HEK293T (cell line): ENCODE measurements at regions not wholly inside any gene's neighbourhood (a gene's known extent, or its start where the extent isn't known, plus 50 kb on each side); places are given as distances from the start of the nearest gene placed in this dataset.
"Not testable (repeated sequence)": the region's sequence is repeated elsewhere in the genome, so short reads cannot be mapped to it uniquely, and the experiment has no call there.

Experiments
- CTCF ChIA-PET: fragments of 350-600 bp; formaldehyde crosslinking; extraction: SDS; loops from one replicate; lab custom pipeline; 2021; ENCODE audit warnings: antibody characterized with exemption, inconsistent platforms; lab: Yijun Ruan, JAX
- POLR2A ChIA-PET: fragments of 350-600 bp; formaldehyde crosslinking; extraction: SDS; loops from one replicate; lab custom pipeline; 2020; ENCODE audit warnings: antibody characterized with exemption, inconsistent platforms; lab: Yijun Ruan, JAX
- DNase-seq: peaks from one replicate; pipeline ENCODE4 v3.0.0; 2012; ENCODE audit warnings: mixed read lengths; ENCODE audit errors: extremely low spot score
- ARNT ChIP-seq: fragments of 450-650 bp; IDR thresholded peaks from 2 replicates; pipeline ENCODE4 v1.6.1; 2017; ENCODE audit warnings: mild to moderate bottlenecking
- BHLHE40 ChIP-seq: fragments of 450-650 bp; IDR thresholded peaks from 2 replicates; pipeline ENCODE4 v1.6.1; 2016; ENCODE audit warnings: mild to moderate bottlenecking, moderate library complexity, borderline replicate concordance
- CTBP1 ChIP-seq: fragments of 450-650 bp; IDR thresholded peaks from 2 replicates; pipeline ENCODE4 v1.6.1; 2016; ENCODE audit warnings: borderline replicate concordance
- ELF4 ChIP-seq: fragments of 450-650 bp; IDR thresholded peaks from 2 replicates; pipeline ENCODE4 v1.6.1; 2017; ENCODE audit warnings: antibody characterized with exemption
- FOXA1 ChIP-seq: fragments of 450-650 bp; IDR thresholded peaks from 2 replicates; pipeline ENCODE4 v1.6.1; 2016; ENCODE audit warnings: mild to moderate bottlenecking
- FOXK2 ChIP-seq: fragments of 450-650 bp; IDR thresholded peaks from 2 replicates; pipeline ENCODE4 v1.6.1; 2016; ENCODE audit warnings: mild to moderate bottlenecking
- FOXM1 ChIP-seq: fragments of 450-650 bp; IDR thresholded peaks from 2 replicates; pipeline ENCODE4 v1.6.1; 2017; ENCODE audit warnings: mild to moderate bottlenecking, borderline replicate concordance
- HDGF ChIP-seq: fragments of 450-650 bp; IDR thresholded peaks from 2 replicates; pipeline ENCODE4 v1.6.1; 2017; ENCODE audit warnings: antibody characterized with exemption, borderline replicate concordance
- L3MBTL2 ChIP-seq: fragments of 450-650 bp; conservative IDR thresholded peaks from 2 replicates; pipeline ENCODE4 v1.6.1; 2016; ENCODE audit warnings: mild to moderate bottlenecking
- LEF1 ChIP-seq: fragments of 450-650 bp; IDR thresholded peaks from 2 replicates; pipeline ENCODE4 v1.6.1; 2017; ENCODE audit warnings: mild to moderate bottlenecking, borderline replicate concordance
- NFRKB ChIP-seq: fragments of 450-650 bp; IDR thresholded peaks from 2 replicates; pipeline ENCODE4 v1.6.1; 2016; ENCODE audit warnings: mild to moderate bottlenecking, moderate library complexity
- SP1 ChIP-seq: fragments of 450-650 bp; IDR thresholded peaks from 2 replicates; pipeline ENCODE4 v1.6.1; 2017
- SUZ12 ChIP-seq: fragments of 450-650 bp; IDR thresholded peaks from 2 replicates; pipeline ENCODE4 v1.6.1; 2016; ENCODE audit warnings: mild to moderate bottlenecking
- TARDBP ChIP-seq: fragments of 450-650 bp; IDR thresholded peaks from 2 replicates; pipeline ENCODE4 v1.6.1; 2016
- ZNF384 ChIP-seq: fragments of 450-650 bp; IDR thresholded peaks from 2 replicates; pipeline ENCODE4 v1.6.1; 2016
- TF ChIP-seq, protein P1 (sequence below): fragments of 450-650 bp; IDR thresholded peaks from 2 replicates; pipeline ENCODE4 v1.6.1; 2016

DNA sequence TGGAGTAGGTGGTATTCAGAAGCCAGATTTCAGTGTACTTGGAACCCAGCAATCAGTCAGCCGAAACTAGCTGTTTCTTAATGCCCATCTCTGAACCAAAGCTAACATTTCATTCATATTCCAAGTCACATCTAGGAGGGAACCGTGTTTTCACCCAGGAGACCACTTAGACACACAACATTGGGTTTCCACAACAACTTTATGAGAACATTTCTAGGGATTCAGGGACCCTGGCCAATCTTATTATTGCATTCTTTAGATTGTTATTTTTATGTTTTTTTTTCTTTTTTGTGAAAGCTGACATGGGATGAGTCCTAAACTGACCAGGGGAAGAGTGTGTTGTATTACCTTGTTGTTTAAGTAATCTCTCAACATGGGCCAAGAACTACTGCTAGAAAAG is 72.5 kb upstream of the KIAA0040 start:
- POLR2A ChIA-PET = no interaction called here
- no peak for DNase-seq
- TF ChIP-seq L3MBTL2 = no peak
- no peak for TF ChIP-seq FOXM1
- TF ChIP-seq, protein P1, sequence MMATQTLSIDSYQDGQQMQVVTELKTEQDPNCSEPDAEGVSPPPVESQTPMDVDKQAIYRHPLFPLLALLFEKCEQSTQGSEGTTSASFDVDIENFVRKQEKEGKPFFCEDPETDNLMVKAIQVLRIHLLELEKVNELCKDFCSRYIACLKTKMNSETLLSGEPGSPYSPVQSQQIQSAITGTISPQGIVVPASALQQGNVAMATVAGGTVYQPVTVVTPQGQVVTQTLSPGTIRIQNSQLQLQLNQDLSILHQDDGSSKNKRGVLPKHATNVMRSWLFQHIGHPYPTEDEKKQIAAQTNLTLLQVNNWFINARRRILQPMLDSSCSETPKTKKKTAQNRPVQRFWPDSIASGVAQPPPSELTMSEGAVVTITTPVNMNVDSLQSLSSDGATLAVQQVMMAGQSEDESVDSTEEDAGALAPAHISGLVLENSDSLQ = no peak
- TF ChIP-seq LEF1 = no peak
- TF ChIP-seq ZNF384 = no peak
- no peak for TF ChIP-seq CTBP1
- no peak for TF ChIP-seq ARNT
- no peak for TF ChIP-seq TARDBP
- TF ChIP-seq NFRKB = no peak
- no peak for TF ChIP-seq HDGF
- TF ChIP-seq SP1 = no peak
- TF ChIP-seq FOXA1 = no peak
- no peak for TF ChIP-seq BHLHE40
- no peak for TF ChIP-seq ELF4
- no peak for TF ChIP-seq SUZ12
- no peak for TF ChIP-seq FOXK2
- CTCF ChIA-PET = no interaction called here

DNA sequence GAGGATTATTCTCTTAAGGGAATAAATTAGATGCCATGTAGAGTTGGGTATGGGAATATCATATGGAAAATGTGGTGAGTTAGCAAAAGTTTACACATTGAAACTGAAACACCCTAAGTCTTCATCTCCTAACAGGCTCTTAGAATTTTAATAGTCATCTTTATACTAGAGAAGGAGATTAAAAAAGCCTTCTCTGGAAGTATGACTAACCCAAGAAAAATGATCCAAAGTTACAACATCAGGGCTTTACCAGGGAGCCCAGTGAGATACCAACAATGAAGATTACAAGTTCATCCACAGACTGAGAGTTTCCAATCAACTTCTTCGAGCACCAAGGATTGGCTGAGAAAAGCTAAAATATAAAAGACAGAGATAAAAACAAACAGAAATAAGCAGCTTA is 70.0 kb upstream of the KIAA0040 start:
- POLR2A ChIA-PET = no interaction called here
- CTCF ChIA-PET = no interaction called here
- DNase-seq = no peak
- no peak for TF ChIP-seq FOXA1
- no peak for TF ChIP-seq LEF1
- TF ChIP-seq FOXM1 = no peak
- TF ChIP-seq, protein P1 = no peak
- no peak for TF ChIP-seq TARDBP
- TF ChIP-seq ZNF384 = no peak
- no peak for TF ChIP-seq ARNT
- TF ChIP-seq NFRKB = no peak
- no peak for TF ChIP-seq SUZ12
- no peak for TF ChIP-seq FOXK2
- no peak for TF ChIP-seq L3MBTL2
- no peak for TF ChIP-seq BHLHE40
- no peak for TF ChIP-seq ELF4
- no peak for TF ChIP-seq HDGF
- no peak for TF ChIP-seq SP1
- TF ChIP-seq CTBP1 = no peak

DNA sequence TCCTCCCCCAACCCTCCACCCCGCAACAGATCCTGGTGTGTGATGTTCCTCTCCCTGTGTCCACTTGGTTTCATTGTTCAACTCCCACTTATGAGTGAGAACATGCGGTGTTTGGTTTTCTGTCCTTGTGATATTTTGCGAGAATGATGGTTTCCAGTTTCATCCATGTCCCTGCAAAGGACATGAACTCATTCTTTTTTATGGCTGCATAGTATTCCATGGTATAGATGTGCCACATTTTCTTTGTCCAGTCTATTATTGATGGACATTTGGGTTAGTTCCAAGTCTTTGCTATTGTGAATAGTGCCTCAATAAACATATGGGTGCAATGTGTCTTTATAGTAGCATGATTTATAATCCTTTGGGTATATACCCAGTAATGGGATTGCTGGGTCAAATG is 63.7 kb upstream of the KIAA0040 start:
- DNase-seq, CTCF ChIA-PET, POLR2A ChIA-PET: not testable (repeated sequence)

DNA sequence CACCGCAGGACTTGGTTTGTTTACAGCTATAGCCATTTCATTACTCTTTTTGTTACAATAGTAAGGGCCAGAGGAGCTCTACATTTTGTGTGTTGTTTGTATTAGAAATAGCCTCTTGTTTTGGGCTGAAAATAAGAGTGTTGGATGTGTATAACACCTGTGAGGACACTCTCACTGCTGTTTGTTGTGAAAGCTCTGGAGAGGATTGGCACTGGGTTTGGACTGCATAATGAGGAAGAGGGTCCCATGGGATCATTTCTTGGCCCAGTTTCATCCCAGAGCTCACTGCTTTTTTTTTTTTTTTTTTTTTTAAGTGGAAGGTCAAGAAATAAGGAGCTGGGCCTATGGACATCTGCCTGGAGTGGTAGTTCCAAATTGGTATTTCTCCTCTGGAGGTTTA is 61.6 kb upstream of the KIAA0040 start:
- ChIA-PET CTCF (interaction anchor here (0.6 kb wide), 1 partner anchor 964 kb away, joined by 3 read pairs; no protein-coding TSS in a partner anchor), POLR2A (no interaction called here)
- DNase-seq = no peak

DNA sequence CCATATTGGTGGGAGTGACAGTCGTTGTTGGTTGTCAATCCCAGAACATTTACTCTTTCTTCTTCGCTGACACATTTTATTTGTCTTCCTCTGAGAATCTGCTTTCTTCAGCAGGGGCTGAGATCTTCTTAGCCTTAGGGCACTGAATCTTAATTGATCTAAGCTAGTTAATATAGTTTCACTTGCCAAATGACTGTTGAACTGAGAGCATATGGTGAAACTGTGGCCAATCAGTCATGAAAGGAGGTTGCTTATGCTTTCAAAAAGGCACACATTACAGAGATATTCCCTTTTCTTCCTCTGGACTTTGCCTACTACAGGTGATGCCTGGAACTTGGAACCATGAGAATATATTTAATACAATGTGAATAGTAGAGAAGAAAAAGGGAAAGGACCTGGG is 60.0 kb upstream of the KIAA0040 start:
- ChIA-PET CTCF (no interaction called here), POLR2A (no interaction called here)

More for the DNA sequence above, 61.6 kb upstream of the KIAA0040 start:
- TF ChIP-seq TARDBP = no peak
- no peak for TF ChIP-seq SP1
- TF ChIP-seq ELF4 = no peak
- no peak for TF ChIP-seq CTBP1
- TF ChIP-seq ARNT = no peak
- no peak for TF ChIP-seq LEF1
- TF ChIP-seq, protein P1 = no peak
- no peak for TF ChIP-seq SUZ12
- no peak for TF ChIP-seq FOXA1
- no peak for TF ChIP-seq ZNF384
- no peak for TF ChIP-seq L3MBTL2
- no peak for TF ChIP-seq FOXM1
- no peak for TF ChIP-seq HDGF
- TF ChIP-seq FOXK2 = no peak
- no peak for TF ChIP-seq BHLHE40

More for the DNA sequence above, 60.0 kb upstream of the KIAA0040 start:
- DNase-seq = no peak
- TF ChIP-seq FOXA1 (no peak), FOXK2 (no peak), L3MBTL2 (no peak), SUZ12 (no peak), SP1 (no peak), FOXM1 (no peak), TARDBP (no peak), ELF4 (no peak), LEF1 (no peak), ARNT (no peak), HDGF (no peak), ZNF384 (no peak), NFRKB (no peak), BHLHE40 (no peak), CTBP1 (no peak)
- TF ChIP-seq, protein P1 = no peak
